HuH-7.5 (cell line): ENCODE measurements at regions not wholly inside any gene's neighbourhood (a gene's known extent, or its start where the extent isn't known, plus 50 kb on each side); places are given as distances from the start of the nearest gene placed in this dataset.

Experiments
- DNase-seq: peaks from one replicate; pipeline ENCODE4 v3.0.0; 2011; ENCODE audit warnings: low spot score

DNA sequence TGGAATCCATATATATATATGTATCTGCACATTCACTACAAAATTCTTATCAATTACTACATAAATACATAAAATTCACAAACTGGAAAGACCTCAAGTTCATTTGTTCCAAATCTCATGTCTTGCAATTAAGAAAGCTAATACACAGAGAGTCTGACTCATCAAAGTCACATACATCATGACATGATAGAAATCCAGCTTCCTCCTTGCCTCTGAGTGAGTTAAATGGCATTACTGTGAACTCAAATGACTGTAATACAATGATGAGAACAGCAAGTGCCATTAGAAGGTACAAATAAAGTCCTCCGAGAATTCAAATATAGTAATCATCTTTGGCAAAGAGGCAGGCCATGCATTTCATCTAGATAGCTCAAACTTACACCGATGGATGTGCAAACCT lies 55.1 kb upstream of the AGTR1 start:
- DNase-seq, result no peak

DNA sequence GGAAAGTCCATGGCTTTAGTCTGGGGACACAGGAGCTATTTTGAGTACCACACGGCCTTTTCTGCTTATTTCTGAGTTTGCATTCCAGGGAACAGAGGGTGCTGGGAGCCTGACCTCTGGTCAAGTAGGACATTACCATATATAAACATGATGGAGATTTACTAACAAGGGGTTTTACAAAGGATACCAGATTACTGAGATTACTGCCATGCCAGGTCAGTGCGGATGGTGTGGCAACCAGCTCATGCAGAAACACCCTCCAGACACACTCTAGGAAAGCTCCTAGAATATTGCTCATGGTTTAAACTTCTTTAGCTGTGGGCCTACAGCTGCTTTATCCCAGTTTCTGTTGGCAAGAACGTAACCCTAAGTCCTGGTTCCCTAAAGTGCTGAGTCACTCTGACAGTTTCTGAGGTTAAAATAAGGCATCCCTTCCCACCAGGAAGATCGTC lies 54.3 kb upstream of the AGTR1 start:
- no peak for DNase-seq

DNA sequence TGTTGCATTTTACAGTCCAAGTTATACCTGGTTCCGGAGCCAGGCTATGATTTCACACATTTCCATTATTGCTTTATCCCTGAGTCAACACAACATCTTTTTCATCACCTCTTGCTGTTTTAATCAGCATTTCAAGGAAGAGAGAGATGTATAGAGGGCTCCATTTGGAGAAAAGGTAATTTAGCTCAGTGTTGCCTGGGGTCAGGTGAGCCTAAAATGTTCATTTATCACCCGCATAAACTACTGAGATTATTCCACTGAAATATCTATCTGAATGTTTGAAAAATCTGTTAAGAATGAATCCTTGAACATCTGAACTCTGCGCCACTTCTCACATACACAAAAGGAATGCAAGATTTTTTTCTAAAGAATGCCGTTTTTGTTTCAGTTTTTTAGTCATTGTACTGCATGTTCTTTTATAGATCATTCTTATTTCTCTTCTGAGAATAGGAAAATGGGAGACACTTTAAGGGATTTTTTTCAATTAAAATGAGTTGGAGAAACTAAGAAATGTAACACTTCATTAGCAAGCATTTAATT lies 51.5 kb upstream of the AGTR1 start:
- DNase-seq, result no peak
